ENCODE measurements at regions not wholly inside any gene's neighbourhood (a gene's known extent, or its start where the extent isn't known, plus 50 kb on each side); places are given as distances from the start of the nearest gene placed in this dataset.
A peak's percentile ranks its signal among the peaks of the same experiment; 100 is the strongest.

DNA sequence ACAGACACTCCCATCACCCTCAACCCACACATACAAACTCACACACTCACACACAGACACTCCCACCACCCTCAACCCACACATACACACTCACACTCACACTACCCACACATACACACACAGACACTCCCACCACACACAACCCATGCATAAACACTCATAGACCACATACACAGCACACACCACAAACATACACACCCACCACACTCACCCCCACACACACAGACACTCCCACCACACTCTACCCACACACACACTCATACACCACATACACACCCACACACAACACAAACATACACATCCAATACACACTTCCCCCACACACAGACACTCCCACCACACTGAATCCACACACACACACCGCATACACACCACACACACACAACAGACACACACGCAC lies 521.2 kb downstream of the TCERG1L start:
- H3K27ac Mint-ChIP-seq: no peak overlapping the region
- WGBS (ENCODE audit: extremely low coverage, insufficient read length, low lambda C conversion rate): no CpG with 5 or more reads among the region's 2 CpGs

More for the DNA sequence above, 521.2 kb downstream of the TCERG1L start:
- Histone ChIP-seq H3K9me3 (ENCODE audit: control insufficient read depth, low read depth, low read length) (no peaks in the 10 kb centered on the region), H3K23me2 (ENCODE audit: insufficient read length, low read depth, low read length, poor library complexity, severe bottlenecking) (no peaks in the 10 kb centered on the region), H3K4me2 (ENCODE audit: insufficient read depth, insufficient read length, low read length) (no peak overlapping the region), H2BK15ac (ENCODE audit: low read depth, low read length) (no peak overlapping the region), H2BK120ac (ENCODE audit: low read depth, low read length, poor library complexity, severe bottlenecking) (no peak overlapping the region), H2BK5ac (ENCODE audit: insufficient read length, low read length) (no peak overlapping the region), H3K4ac (ENCODE audit: low read depth, low read length) (no peak overlapping the region), H2AFZ (ENCODE audit: low read length) (no peak overlapping the region), H3K4me1 (ENCODE audit: insufficient read depth, low read length) (no peaks in the 10 kb centered on the region), H3K27ac (ENCODE audit: insufficient read length, low read depth, low read length) (no peak overlapping the region), H3K18ac (ENCODE audit: insufficient read length, low read depth, low read length) (peak overlapping the region; percentile 42), H3K14ac (ENCODE audit: insufficient read depth, low read length) (no peak overlapping the region), H3K56ac (ENCODE audit: insufficient read length, low read depth, low read length) (no peak overlapping the region), H2BK12ac (ENCODE audit: insufficient read length, low read depth, low read length) (no peak overlapping the region), H3K27me3 (ENCODE audit: insufficient read depth, low read length) (no peaks in the 10 kb centered on the region), H4K5ac (ENCODE audit: insufficient read length, low read depth, low read length) (no peak overlapping the region), H2AK5ac (ENCODE audit: insufficient read length, low read length) (no peak overlapping the region), H4K8ac (replicated peaks; ENCODE audit: insufficient read length, low read depth, low read length) (no peak overlapping the region), H2BK20ac (ENCODE audit: low read depth, low read length, poor library complexity, severe bottlenecking) (no peak overlapping the region), H4K20me1 (ENCODE audit: control insufficient read depth, insufficient read depth, insufficient read length) (peaks cover 2% of the 10 kb centered on the region), H4K91ac (ENCODE audit: insufficient read length, low read depth, low read length) (no peak overlapping the region), H3K79me1 (ENCODE audit: insufficient read depth, low read depth, low read length, poor library complexity, severe bottlenecking) (no peaks in the 10 kb centered on the region), H3T11ph (ENCODE audit: low read length) (no peak overlapping the region), H3K23ac (ENCODE audit: insufficient read length, low read depth, low read length) (no peak overlapping the region), H3K79me2 (ENCODE audit: insufficient read depth, low read length) (no peaks in the 10 kb centered on the region), H3K9ac (ENCODE audit: extremely low read depth, insufficient read length, low read length) (no peak overlapping the region)
- peaks cover 3% of the 10 kb centered on the region; the same call in 1 of the 2 replicates for H3K27me3 Mint-ChIP-seq (ENCODE audit: low read depth)
- no peak for DNase-seq
- no peak overlapping the region for H3K4me3 Mint-ChIP-seq
- H3K4me1 Mint-ChIP-seq: no peaks in the 10 kb centered on the region
- peaks cover 6 to 12% of the 10 kb centered on the region in 2 experiments; a peak in 3 of 5 replicates for H3K9me3 Mint-ChIP-seq
- TF ChIP-seq, protein P1, sequence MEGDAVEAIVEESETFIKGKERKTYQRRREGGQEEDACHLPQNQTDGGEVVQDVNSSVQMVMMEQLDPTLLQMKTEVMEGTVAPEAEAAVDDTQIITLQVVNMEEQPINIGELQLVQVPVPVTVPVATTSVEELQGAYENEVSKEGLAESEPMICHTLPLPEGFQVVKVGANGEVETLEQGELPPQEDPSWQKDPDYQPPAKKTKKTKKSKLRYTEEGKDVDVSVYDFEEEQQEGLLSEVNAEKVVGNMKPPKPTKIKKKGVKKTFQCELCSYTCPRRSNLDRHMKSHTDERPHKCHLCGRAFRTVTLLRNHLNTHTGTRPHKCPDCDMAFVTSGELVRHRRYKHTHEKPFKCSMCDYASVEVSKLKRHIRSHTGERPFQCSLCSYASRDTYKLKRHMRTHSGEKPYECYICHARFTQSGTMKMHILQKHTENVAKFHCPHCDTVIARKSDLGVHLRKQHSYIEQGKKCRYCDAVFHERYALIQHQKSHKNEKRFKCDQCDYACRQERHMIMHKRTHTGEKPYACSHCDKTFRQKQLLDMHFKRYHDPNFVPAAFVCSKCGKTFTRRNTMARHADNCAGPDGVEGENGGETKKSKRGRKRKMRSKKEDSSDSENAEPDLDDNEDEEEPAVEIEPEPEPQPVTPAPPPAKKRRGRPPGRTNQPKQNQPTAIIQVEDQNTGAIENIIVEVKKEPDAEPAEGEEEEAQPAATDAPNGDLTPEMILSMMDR (conservative IDR thresholded peaks at IDR 0.05): no peak
- H3K36me3 Mint-ChIP-seq (ENCODE audit: insufficient read depth in 1 of 3, low read depth in 3 of 3): peaks cover 0 to 5% (median 4%) of the 10 kb centered on the region in 3 experiments; a peak in 4 of 7 replicates

All from H9 (cell line).